ENCODE measurements at regions not wholly inside any gene's neighbourhood (a gene's known extent, or its start where the extent isn't known, plus 50 kb on each side); places are given as distances from the start of the nearest gene placed in this dataset.

DNA sequence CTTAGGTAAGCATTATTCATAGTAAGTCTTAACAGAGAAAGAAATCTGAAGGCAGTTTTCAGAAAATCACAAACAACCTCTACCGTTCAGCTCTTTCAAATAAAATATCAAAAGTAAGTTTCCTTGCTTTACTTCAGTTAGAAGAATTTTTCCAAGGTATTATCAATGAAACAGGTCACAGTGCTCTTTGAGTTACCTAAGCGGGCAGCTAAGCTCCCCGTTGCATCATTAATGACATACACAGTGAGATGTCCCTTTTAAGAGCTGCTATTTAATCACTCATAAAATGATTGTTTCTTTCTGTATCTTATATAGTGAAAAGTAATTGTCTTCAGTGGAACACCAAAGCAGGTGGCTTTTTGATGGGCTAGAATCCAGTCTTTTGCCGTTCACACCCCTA, 86.2 kb upstream of the PIK3R1 start:
- no peak overlapping the region for H3K4me2 ChIP-seq (ENCODE audit: low read depth, low read length, poor library complexity, severe bottlenecking)
- H3F3A ChIP-seq (ENCODE audit: insufficient read depth): no peaks in the 10 kb centered on the region
- no peaks in the 10 kb centered on the region for H4K20me1 ChIP-seq (ENCODE audit: low read depth, low read length)
- H3K9me2 ChIP-seq (replicated peaks; ENCODE audit: insufficient read depth, low read length): no peaks in the 10 kb centered on the region
- no peaks in the 10 kb centered on the region for H3K36me3 ChIP-seq (ENCODE audit: low read length)
- H2AFZ ChIP-seq (ENCODE audit: low read depth, low read length, severe bottlenecking): no peak overlapping the region
- no peak overlapping the region for H3K9ac ChIP-seq (ENCODE audit: low read length)
- no peaks in the 10 kb centered on the region for H3K79me2 ChIP-seq (ENCODE audit: insufficient read depth, low read length)
- H3K27me3 ChIP-seq (ENCODE audit: low read length): no peaks in the 10 kb centered on the region
- no peak overlapping the region for H3K27ac ChIP-seq (ENCODE audit: low read depth, low read length)
- H3K9me3 ChIP-seq (ENCODE audit: insufficient read depth, low read length): no peaks in the 10 kb centered on the region
- TF ChIP-seq EZH2phosphoT487 (conservative IDR thresholded peaks at IDR 0.05; ENCODE audit: low read length): no peak
- TF ChIP-seq, protein P1, sequence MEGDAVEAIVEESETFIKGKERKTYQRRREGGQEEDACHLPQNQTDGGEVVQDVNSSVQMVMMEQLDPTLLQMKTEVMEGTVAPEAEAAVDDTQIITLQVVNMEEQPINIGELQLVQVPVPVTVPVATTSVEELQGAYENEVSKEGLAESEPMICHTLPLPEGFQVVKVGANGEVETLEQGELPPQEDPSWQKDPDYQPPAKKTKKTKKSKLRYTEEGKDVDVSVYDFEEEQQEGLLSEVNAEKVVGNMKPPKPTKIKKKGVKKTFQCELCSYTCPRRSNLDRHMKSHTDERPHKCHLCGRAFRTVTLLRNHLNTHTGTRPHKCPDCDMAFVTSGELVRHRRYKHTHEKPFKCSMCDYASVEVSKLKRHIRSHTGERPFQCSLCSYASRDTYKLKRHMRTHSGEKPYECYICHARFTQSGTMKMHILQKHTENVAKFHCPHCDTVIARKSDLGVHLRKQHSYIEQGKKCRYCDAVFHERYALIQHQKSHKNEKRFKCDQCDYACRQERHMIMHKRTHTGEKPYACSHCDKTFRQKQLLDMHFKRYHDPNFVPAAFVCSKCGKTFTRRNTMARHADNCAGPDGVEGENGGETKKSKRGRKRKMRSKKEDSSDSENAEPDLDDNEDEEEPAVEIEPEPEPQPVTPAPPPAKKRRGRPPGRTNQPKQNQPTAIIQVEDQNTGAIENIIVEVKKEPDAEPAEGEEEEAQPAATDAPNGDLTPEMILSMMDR (IDR thresholded peaks at IDR 0.05; ENCODE audit: insufficient read depth, low read length, poor library complexity, severe bottlenecking): no peak
- no peak overlapping the region for H3K4me3 ChIP-seq (ENCODE audit: insufficient read depth, low read length, poor library complexity, severe bottlenecking)

DNA sequence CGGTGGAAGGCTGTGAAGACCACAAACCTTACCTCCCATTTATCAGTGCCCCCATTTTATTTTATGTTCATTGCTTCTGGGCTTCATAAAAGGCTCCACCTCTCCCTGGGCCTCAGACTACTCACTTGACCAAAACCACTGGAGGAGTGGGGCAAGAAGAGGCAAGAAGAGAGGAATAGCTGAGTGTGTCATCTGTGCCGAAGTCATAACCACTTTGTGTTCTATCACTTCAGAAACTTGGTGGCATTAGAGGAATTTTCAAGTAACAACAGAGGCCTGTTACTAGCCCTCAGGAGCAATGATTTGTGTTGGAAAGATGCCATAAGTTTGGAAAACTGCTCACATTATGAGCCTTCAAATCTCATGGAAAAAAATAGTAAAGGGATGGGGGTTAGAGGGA, 88.7 kb upstream of the PIK3R1 start:
- Histone ChIP-seq H3K9me3 (ENCODE audit: insufficient read depth, low read length) (no peaks in the 10 kb centered on the region), H3K4me2 (ENCODE audit: low read depth, low read length, poor library complexity, severe bottlenecking) (no peak overlapping the region), H4K20me1 (ENCODE audit: low read depth, low read length) (no peaks in the 10 kb centered on the region), H3K4me3 (ENCODE audit: insufficient read depth, low read length, poor library complexity, severe bottlenecking) (no peak overlapping the region), H3K27me3 (ENCODE audit: low read length) (no peaks in the 10 kb centered on the region), H3F3A (ENCODE audit: insufficient read depth) (no peaks in the 10 kb centered on the region), H3K27ac (ENCODE audit: low read depth, low read length) (no peak overlapping the region), H2AFZ (ENCODE audit: low read depth, low read length, severe bottlenecking) (no peak overlapping the region), H3K9me2 (replicated peaks; ENCODE audit: insufficient read depth, low read length) (no peaks in the 10 kb centered on the region), H3K36me3 (ENCODE audit: low read length) (no peaks in the 10 kb centered on the region), H3K9ac (ENCODE audit: low read length) (no peak overlapping the region), H3K79me2 (ENCODE audit: insufficient read depth, low read length) (no peaks in the 10 kb centered on the region)
- TF ChIP-seq, protein P1 (IDR thresholded peaks at IDR 0.05; ENCODE audit: insufficient read depth, low read length, poor library complexity, severe bottlenecking): no peak
- TF ChIP-seq EZH2phosphoT487 (conservative IDR thresholded peaks at IDR 0.05; ENCODE audit: low read length): no peak

DNA sequence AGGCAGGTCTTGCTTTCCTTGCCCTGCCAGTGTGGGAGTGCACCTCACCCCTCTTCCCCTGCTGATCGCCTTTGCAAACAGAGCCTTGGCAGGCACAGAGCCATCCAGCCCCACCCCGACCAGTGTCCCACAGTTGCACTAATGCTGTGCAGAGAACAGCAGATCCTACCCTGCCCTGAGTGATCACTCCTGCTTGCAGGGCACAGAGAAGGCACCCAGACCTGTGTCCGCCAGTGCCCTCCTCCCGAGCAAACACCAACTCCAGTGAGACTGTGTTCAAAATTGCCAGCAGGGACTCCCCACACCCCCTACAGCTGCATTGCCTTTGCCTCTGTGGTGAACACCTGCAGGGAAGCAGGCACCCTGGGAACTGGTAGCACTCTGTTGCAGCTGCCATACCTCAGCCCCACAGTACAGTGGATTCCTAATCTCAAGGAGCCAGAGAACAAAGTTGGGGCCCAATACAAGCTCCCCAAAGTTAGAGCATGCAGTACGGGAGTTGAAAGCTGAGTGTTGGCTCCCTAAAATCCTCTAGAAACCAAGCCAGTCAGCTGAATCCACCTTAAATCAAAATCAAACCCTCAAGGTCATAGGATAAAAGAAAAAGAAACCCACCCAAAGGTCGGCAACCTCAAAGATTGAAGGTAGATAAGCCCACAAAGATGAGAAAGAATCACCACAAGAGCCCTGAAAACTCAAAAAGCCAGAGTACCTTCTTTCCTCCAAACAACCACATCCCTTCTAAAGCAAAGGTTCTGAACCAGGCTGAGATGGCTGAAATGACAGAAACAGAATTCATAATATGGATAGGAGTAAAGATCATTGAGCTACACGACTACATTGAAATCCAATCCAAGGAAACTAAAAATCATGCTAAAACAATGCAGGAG, 92.9 kb upstream of the PIK3R1 start:
- H3K4me3 ChIP-seq (ENCODE audit: insufficient read depth, low read length, poor library complexity, severe bottlenecking): no peak overlapping the region
- no peaks in the 10 kb centered on the region for H3K9me3 ChIP-seq (ENCODE audit: insufficient read depth, low read length)
- no peaks in the 10 kb centered on the region for H4K20me1 ChIP-seq (ENCODE audit: low read depth, low read length)
- no peaks in the 10 kb centered on the region for H3K36me3 ChIP-seq (ENCODE audit: low read length)
- H3K9ac ChIP-seq (ENCODE audit: low read length): no peak overlapping the region
- no peaks in the 10 kb centered on the region for H3F3A ChIP-seq (ENCODE audit: insufficient read depth)
- no peaks in the 10 kb centered on the region for H3K79me2 ChIP-seq (ENCODE audit: insufficient read depth, low read length)
- no peak overlapping the region for H3K27ac ChIP-seq (ENCODE audit: low read depth, low read length)
- H3K4me2 ChIP-seq (ENCODE audit: low read depth, low read length, poor library complexity, severe bottlenecking): no peak overlapping the region
- no peak overlapping the region for H2AFZ ChIP-seq (ENCODE audit: low read depth, low read length, severe bottlenecking)
- TF ChIP-seq, protein P1 (IDR thresholded peaks at IDR 0.05; ENCODE audit: insufficient read depth, low read length, poor library complexity, severe bottlenecking): no peak
- no peak for TF ChIP-seq EZH2phosphoT487 (conservative IDR thresholded peaks at IDR 0.05; ENCODE audit: low read length)
- no peaks in the 10 kb centered on the region for H3K9me2 ChIP-seq (replicated peaks; ENCODE audit: insufficient read depth, low read length)
- H3K27me3 ChIP-seq (ENCODE audit: low read length): no peaks in the 10 kb centered on the region
